SU-DHL-6 (cell line): ENCODE measurements at regions not wholly inside any gene's neighbourhood (a gene's known extent, or its start where the extent isn't known, plus 50 kb on each side); places are given as distances from the start of the nearest gene placed in this dataset.

ENCODE experiments used
- H2AFZ ChIP-seq: fragments of 200-600 bp; sonication (generic); 2 replicates; pipeline ENCODE4 v1.6.1; 2014; ENCODE audit warnings: low read depth, mild to moderate bottlenecking, moderate library complexity, mixed read lengths, antibody characterized with exemption, low read length; ENCODE audit not compliant: severe bottlenecking
- H3F3A ChIP-seq: fragments of 200-600 bp; shearing (Covaris generic); 2 replicates; pipeline ENCODE4 v1.6.0; 2016; ENCODE audit warnings: antibody characterized with exemption, mild to moderate bottlenecking; ENCODE audit not compliant: insufficient read depth
- H3K27ac ChIP-seq: fragments of 200-600 bp; sonication (generic); 2 replicates; pipeline ENCODE4 v1.5.1; 2016; ENCODE audit warnings: low read depth, mild to moderate bottlenecking, low read length, moderate library complexity, mixed read lengths
- H3K27me3 ChIP-seq: fragments of 200-600 bp; sonication (generic), shearing (Covaris generic); 2 replicates; pipeline ENCODE4 v1.6.0; 2014; ENCODE audit warnings: mild to moderate bottlenecking, low read length
- H3K36me3 ChIP-seq: fragments of 200-600 bp; sonication (generic); 2 replicates; pipeline ENCODE4 v1.6.1; 2014; ENCODE audit warnings: mild to moderate bottlenecking, low read length, mixed read lengths
- H3K4me2 ChIP-seq: fragments of 300-600, 200-600 bp; shearing (Covaris generic), sonication (generic); 2 replicates; pipeline ENCODE4 v1.6.0; 2014; ENCODE audit warnings: low read length, low read depth, mild to moderate bottlenecking; ENCODE audit not compliant: poor library complexity, severe bottlenecking
- H3K4me3 ChIP-seq: fragments of 200-600 bp; sonication (generic); 2 replicates; pipeline ENCODE4 v1.5.1; 2014; ENCODE audit warnings: antibody characterized with exemption, low read length, mild to moderate bottlenecking, mixed read lengths; ENCODE audit not compliant: insufficient read depth, poor library complexity, severe bottlenecking
- H3K79me2 ChIP-seq: fragments of 200-600 bp; sonication (generic); 2 replicates; pipeline ENCODE4 v1.6.1; 2014; ENCODE audit warnings: mild to moderate bottlenecking, low read length, moderate library complexity; ENCODE audit not compliant: insufficient read depth
- H3K9ac ChIP-seq: fragments of 200-600 bp; sonication (generic); 2 replicates; pipeline ENCODE4 v1.7.0; 2014; ENCODE audit warnings: mild to moderate bottlenecking, low read length
- H3K9me2 ChIP-seq: fragments of 200-600 bp; sonication (generic); replicated peaks from 2 replicates; pipeline ENCODE4 v1.6.1; 2014; ENCODE audit warnings: low read length; ENCODE audit not compliant: insufficient read depth
- H3K9me3 ChIP-seq: fragments of 200-600 bp; sonication (generic); 2 replicates; pipeline ENCODE4 v1.6.1; 2014; ENCODE audit warnings: low read length, mixed read lengths; ENCODE audit not compliant: insufficient read depth
- H4K20me1 ChIP-seq: fragments of 200-600 bp; sonication (generic); 2 replicates; pipeline ENCODE4 v1.6.1; 2014; ENCODE audit warnings: low read depth, mild to moderate bottlenecking, antibody characterized with exemption, low read length, moderate library complexity, mixed read lengths
- CTCF ChIP-seq: fragments of 200-600 bp; sonication (generic); IDR thresholded peaks from one replicate; pipeline ENCODE4 v1.5.1; 2017; ENCODE audit warnings: antibody characterized with exemption, mild to moderate bottlenecking, low read length, moderate library complexity; ENCODE audit not compliant: insufficient read depth, poor library complexity, severe bottlenecking
- EZH2phosphoT487 ChIP-seq: fragments of 200-600 bp; sonication (generic), shearing (Covaris generic); conservative IDR thresholded peaks from 2 replicates; pipeline ENCODE4 v1.6.1; 2018; ENCODE audit warnings: mild to moderate bottlenecking, antibody characterized with exemption, low read length, moderate library complexity, mixed read lengths

GRCh38 chr7:16038906-16039305 lies 352.4 kb upstream of the MEOX2 start:
- no peak overlapping the region for H2AFZ ChIP-seq
- H3K4me2 ChIP-seq: no peak overlapping the region
- no peak overlapping the region for H3K27ac ChIP-seq
- H3K79me2 ChIP-seq: no peaks in the 10 kb centered on the region
- no peak overlapping the region for H3K9ac ChIP-seq
- no peak overlapping the region for H3K4me3 ChIP-seq
- no peaks in the 10 kb centered on the region; the same call in 1 of the 2 replicates for H3K36me3 ChIP-seq
- no peaks in the 10 kb centered on the region for H3K27me3 ChIP-seq
- TF ChIP-seq EZH2phosphoT487 (no peak), CTCF (no peak)
- no peaks in the 10 kb centered on the region for H3K9me2 ChIP-seq
- H4K20me1 ChIP-seq: no peaks in the 10 kb centered on the region
- H3F3A ChIP-seq: no peaks in the 10 kb centered on the region
- H3K9me3 ChIP-seq: no peaks in the 10 kb centered on the region

DNA sequence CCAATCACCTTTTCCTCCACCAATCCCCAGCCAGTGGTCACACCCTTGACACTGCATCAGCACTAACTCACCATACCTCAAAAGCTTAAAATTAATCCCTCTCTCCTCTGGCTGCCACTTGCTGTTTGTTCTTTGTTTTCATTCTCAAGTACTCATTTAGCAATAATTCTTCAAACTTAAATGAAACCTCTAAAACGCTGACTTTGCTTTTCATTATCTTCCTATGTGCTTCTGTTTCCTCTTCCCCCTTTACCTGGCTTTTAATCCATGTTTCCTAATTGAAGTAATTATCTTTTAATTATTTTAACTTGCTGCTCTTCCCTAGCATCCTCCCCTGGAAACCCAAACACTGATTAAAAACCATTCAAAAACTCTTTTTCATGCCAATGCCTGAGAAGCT lies 348.9 kb upstream of the MEOX2 start:
- H3K4me3 ChIP-seq: no peak overlapping the region
- H3K27ac ChIP-seq: no peak overlapping the region
- H3K4me2 ChIP-seq: no peak overlapping the region
- H4K20me1 ChIP-seq: no peaks in the 10 kb centered on the region
- no peaks in the 10 kb centered on the region; the same call in 1 of the 2 replicates for H3K36me3 ChIP-seq
- no peaks in the 10 kb centered on the region for H3F3A ChIP-seq
- no peak overlapping the region for H2AFZ ChIP-seq
- H3K9me3 ChIP-seq: no peaks in the 10 kb centered on the region
- no peak overlapping the region for H3K9ac ChIP-seq
- TF ChIP-seq CTCF: no peak
- TF ChIP-seq EZH2phosphoT487: no peak
- no peaks in the 10 kb centered on the region for H3K9me2 ChIP-seq
- no peaks in the 10 kb centered on the region for H3K27me3 ChIP-seq
- H3K79me2 ChIP-seq: no peaks in the 10 kb centered on the region

DNA sequence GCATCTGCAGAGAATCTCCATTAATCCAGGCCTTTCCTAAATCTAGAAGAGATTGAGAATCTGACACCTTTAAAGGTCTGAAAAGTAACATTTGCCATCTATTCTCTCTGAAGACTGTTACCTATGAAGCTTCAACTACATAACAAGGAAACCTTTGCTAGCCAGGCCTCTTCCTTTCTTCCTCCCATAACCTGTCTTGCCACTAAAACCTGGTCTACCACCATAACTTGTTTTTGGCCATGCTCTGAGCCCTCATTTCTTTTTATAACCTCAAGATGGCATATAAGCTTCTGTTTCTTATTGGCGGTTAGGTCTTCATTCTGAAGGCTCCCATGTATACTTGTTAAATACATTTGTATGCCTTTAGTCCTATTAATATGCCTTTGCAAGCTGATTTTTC lies 348.4 kb upstream of the MEOX2 start:
- H3F3A ChIP-seq: no peaks in the 10 kb centered on the region
- no peak overlapping the region for H2AFZ ChIP-seq
- no peak overlapping the region for H3K4me3 ChIP-seq
- TF ChIP-seq CTCF (no peak), EZH2phosphoT487 (no peak)
- no peaks in the 10 kb centered on the region for H3K27me3 ChIP-seq
- H3K36me3 ChIP-seq: no peaks in the 10 kb centered on the region; the same call in 1 of the 2 replicates
- no peaks in the 10 kb centered on the region for H3K9me2 ChIP-seq
- no peaks in the 10 kb centered on the region for H3K79me2 ChIP-seq
- no peaks in the 10 kb centered on the region for H4K20me1 ChIP-seq
- H3K9ac ChIP-seq: no peak overlapping the region
- H3K9me3 ChIP-seq: no peaks in the 10 kb centered on the region
- no peak overlapping the region for H3K4me2 ChIP-seq
- no peak overlapping the region for H3K27ac ChIP-seq

- no peak overlapping the region for H3K4me3 ChIP-seq
- H2AFZ ChIP-seq: no peak overlapping the region
- no peak overlapping the region for H3K9ac ChIP-seq
- no peaks in the 10 kb centered on the region for H3K27me3 ChIP-seq
- TF ChIP-seq CTCF (no peak), EZH2phosphoT487 (no peak)
- no peaks in the 10 kb centered on the region for H3K9me2 ChIP-seq
- no peaks in the 10 kb centered on the region for H3K36me3 ChIP-seq
- no peak overlapping the region for H3K27ac ChIP-seq
- no peaks in the 10 kb centered on the region for H3K79me2 ChIP-seq
- H3K9me3 ChIP-seq: no peaks in the 10 kb centered on the region
- H3F3A ChIP-seq: no peaks in the 10 kb centered on the region
- no peaks in the 10 kb centered on the region for H4K20me1 ChIP-seq
- H3K4me2 ChIP-seq: no peak overlapping the region
Measured at GRCh38 chr7:16034353-16034752, 347.9 kb upstream of the MEOX2 start.
